ENCODE measurements at regions not wholly inside any gene's neighbourhood (a gene's known extent, or its start where the extent isn't known, plus 50 kb on each side); places are given as distances from the start of the nearest gene placed in this dataset.

- TF ChIP-seq ZNF232 (CRISPR knock-in tag; IDR thresholded peaks at IDR 0.05) = no peak
- TF ChIP-seq GABPB1 (CRISPR knock-in tag; IDR thresholded peaks at IDR 0.05) = no peak
- TF ChIP-seq, protein P1, sequence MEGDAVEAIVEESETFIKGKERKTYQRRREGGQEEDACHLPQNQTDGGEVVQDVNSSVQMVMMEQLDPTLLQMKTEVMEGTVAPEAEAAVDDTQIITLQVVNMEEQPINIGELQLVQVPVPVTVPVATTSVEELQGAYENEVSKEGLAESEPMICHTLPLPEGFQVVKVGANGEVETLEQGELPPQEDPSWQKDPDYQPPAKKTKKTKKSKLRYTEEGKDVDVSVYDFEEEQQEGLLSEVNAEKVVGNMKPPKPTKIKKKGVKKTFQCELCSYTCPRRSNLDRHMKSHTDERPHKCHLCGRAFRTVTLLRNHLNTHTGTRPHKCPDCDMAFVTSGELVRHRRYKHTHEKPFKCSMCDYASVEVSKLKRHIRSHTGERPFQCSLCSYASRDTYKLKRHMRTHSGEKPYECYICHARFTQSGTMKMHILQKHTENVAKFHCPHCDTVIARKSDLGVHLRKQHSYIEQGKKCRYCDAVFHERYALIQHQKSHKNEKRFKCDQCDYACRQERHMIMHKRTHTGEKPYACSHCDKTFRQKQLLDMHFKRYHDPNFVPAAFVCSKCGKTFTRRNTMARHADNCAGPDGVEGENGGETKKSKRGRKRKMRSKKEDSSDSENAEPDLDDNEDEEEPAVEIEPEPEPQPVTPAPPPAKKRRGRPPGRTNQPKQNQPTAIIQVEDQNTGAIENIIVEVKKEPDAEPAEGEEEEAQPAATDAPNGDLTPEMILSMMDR (IDR thresholded peaks at IDR 0.05) = no peak
- TF ChIP-seq CREM (CRISPR knock-in tag; IDR thresholded peaks at IDR 0.05) = no peak
- no peak for TF ChIP-seq NR2C2 (CRISPR knock-in tag; IDR thresholded peaks at IDR 0.05)
- TF ChIP-seq ZNF219 (CRISPR knock-in tag; IDR thresholded peaks at IDR 0.05; ENCODE audit: borderline replicate concordance) = no peak
- no peak for TF ChIP-seq FOXK1 (CRISPR knock-in tag; IDR thresholded peaks at IDR 0.05)
- TF ChIP-seq CBFB (CRISPR knock-in tag; IDR thresholded peaks at IDR 0.05; ENCODE audit: low read depth) = no peak
- TF ChIP-seq JUN (CRISPR knock-in tag; IDR thresholded peaks at IDR 0.05) = no peak
- no peak for TF ChIP-seq NFYB (CRISPR knock-in tag; conservative IDR thresholded peaks at IDR 0.05; ENCODE audit: low read depth)
- no peak for TF ChIP-seq ARID4B (CRISPR knock-in tag; IDR thresholded peaks at IDR 0.05; ENCODE audit: borderline replicate concordance)
These were observed 168.0 kb upstream of the SMAD3 start for GRCh38 chr15:66897416-66897815.
